HG03108 (cell line): ENCODE measurements at regions not wholly inside any gene's neighbourhood (a gene's known extent, or its start where the extent isn't known, plus 50 kb on each side); places are given as distances from the start of the nearest gene placed in this dataset.
A peak's percentile ranks its signal among the peaks of the same experiment; 100 is the strongest.

Experiments
- ATAC-seq: cut with Tn5 transposase; IDR thresholded peaks from one replicate; pipeline ENCODE4 v1.9.1; 2021; ENCODE audit warnings: moderate library complexity; ENCODE audit not compliant: unreplicated experiment

DNA sequence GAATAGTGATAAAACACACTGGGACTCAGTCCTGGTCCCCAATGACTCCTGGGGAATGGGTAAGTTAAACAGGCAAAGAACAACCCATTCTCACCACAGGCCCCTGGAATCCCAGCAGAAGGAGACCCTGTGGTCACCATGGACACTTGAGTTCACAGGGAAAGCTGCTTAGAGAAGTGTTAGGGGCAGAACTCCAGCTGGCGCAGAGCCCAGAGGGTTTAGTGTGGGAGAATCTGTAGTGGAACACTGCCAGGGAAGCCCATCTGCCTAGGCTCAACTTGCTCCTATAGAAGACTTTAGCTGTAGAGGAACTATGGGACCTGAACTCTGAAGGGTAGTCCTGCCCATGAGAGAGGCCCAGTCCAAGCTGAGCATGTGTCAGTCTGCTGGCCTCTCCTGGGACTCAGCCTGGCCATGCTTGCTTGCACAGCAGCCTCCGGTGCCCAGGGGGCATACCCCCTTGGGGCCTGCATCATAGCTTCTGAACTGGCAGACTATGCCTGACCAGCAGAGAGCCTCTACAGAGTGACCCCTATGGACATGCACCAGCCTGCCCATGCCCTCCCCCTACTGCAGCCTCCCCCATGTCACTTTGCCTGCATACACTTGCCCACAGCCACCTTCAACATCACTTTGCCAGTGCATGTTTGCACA, 343.5 kb downstream of the IDS start:
- ATAC-seq: no peak

DNA sequence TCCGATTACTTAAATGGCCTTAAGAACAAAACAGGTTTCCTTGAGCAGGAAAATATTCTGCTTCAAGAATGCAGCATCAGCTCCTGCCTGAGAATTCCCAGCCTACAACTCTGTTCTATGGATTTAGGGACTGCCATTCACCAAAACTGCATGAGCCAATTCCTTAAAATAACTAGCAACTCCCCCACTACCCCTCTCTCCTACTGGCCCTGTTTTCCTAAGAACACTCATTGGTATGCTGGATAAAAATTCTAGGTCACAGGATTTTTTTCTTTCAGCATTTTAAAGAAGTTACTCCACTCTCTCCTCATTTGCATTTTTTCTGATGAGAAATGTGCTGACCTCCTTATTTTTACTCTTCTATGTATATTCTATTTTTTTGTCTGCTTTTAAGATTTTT, 347.1 kb downstream of the IDS start:
- no peak for ATAC-seq

DNA sequence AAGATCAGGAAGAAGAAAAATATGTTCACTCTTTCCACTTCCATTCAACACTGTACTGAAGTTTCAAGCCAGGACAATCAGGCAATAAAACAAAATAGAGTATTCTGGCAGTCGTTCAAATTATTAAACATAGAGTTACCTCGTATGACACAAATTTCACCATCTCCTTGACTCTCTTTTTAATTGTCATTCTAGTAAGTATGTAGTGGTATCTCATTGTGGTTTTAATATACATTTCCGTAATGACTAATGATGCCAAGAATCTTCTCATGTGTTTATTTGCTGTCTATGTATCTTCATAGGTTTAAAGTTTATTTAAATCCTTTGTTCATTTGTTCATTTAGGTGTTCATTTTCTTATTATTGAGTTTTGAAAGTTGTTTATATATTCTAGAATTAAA, 352.2 kb downstream of the IDS start:
- ATAC-seq: no peak

DNA sequence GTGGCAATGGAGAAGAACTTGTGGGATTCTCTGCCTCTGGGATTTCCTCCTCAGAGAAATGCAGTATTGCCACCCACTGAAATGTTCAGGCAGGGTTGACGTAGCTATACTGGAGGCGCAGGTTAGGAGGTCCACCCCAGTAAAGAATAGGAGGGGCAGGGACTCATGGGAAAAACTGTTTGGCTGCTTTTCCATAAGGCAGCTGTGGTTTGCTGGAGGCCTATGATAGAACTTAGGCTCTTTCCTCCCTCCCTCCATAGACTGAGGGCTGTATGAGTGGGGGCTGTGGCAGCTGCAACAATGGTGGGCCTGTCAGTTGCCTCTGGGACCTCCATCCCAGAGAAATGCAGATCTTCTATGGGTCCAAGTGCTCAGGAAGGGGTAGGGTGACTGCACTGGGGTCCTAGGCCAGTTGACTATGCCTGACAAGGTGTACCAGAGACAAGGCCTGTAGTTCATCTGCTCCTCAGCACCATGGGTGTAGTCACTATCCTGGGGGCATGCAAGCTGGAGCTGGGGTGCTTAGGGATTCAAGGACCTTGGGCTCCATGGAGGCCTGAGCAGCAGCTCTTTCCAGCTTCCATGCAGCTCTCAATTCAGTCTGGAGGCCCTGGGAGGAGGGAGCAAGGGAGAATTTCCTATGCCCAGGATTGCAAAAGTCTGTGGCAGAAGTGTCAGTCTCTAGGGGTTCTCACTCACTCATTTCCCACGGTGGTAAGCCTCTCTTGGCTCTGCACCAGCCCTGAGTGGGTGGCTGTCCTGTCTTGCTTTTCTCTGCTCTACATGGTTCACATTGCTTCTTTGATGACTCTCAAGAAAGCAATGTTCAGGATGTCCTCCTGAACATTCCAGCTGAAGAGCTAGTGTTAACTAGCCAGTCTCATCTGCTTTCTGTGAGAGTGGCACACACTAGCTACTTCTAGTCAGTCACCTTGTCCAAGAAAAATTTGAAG, 353.0 kb downstream of the IDS start:
- ATAC-seq: no peak

DNA sequence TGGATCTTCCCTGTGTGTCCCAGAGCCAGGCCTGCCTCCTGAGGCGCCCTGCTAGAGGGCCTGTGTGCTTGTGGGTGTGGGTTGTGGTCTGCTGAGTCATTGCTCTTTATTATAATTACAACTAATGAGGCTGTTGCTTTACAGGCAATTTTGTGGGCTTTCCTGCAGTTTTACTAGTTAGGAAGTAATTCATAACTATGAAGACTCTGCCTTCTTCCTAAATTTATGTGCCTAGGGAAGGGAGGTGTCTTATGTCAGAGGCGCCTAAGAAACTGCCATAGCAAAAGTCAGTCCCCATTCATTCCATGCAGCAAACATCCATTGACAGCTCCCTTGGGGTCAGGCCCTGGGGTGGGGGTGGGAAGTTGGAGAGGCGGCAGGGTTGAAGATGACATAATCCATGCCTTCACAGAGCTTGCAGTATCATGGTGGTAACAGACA, 359.2 kb downstream of the IDS start:
- no peak for ATAC-seq

DNA sequence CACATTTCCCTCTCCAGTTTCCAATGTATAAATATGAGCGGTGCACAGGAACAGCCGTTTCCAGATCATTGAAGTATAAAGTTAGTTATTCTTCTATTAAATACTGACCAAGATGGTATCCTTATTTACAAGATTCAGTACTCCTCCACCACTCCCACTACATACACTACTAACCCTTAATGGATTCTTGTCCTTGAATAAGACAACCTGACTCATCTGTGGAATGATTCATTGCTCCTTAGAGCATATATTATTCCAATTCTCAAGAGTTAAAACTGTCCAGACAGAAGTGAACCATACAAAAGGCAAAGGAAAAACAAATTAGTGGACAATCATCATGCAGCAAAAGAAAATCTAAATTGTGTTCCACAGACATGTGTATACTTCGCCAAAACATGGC, 373.3 kb downstream of the IDS start:
- ATAC-seq: no peak

DNA sequence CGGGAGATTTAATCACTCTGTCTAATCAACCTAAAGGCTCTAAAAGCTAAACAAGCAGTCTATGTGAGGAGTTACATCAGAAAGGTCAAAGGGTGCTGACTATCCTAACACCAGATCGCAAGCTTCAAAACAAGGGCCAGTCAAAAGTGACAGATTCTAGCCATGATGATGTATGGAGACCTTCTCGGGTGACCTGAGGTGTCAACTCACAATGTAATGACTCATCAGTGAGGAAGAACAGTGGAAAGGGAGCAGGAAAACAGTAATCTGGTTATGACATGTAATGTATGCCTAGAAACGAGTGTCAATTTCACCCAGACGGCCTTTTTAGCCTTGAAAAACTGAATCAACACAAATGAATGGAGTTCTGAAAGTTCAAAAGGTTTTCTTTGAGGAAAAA, 375.3 kb downstream of the IDS start:
- no peak for ATAC-seq

DNA sequence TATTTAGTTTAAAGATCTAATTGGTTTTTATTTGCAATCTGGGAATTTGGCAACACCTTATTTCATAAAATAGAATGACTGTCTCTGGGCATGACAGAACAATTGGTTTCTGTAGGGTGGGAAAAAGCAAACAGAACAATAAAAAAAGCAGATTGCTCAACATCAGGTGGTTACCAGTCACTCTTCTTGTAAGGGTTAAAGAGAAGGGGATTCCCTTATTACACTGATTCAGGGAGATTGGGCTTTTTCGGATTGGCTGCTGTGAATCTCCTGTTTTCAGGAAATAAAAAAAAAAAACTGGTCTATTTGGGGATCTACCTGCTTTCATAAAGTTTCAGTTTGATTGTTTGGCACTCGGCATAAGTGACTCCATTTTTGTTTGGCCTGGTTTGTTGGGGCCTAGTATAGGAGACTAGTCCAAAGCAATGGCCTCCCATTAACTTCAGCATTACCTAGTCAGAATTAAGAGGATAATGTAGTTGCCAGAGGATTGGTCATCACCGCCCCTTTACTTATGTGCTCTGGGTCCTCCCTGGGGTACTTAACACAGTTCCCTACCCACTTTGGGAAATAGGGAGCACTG, 380.5 kb downstream of the IDS start:
- ATAC-seq: no peak

DNA sequence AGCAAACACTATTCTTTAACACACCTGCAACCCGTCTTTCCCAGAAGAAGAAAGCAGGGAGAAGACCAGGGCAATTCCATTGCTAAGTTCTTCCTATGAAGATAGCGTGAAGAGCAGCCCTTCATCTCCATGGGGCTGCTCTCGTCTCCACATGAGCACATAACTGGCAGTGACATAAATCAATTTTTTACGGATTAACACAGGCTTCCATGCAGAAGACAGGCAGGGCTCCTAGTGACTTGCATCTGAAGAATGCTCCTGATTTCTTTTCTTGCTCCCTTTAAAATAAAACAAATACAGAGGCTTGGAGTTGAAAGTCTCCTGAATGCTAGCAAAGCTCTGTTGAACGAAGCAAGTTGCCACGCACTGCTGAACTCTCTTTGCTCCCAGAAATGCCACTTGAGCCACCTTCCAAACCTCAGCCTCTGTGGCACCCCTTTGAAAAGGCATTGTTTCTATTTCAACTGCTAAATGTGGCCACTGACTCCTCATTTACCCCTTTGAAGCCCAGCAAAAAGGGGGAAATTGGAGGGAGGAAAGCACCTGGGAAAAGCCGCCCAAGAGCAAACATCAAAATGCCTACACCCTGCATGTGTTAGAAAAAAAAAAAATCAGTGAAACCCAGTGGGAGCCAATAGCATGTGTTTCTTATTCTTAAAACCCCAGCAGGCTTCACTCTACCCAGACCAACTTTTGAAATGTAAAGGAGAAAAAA, 383.7 kb downstream of the IDS start:
- no peak for ATAC-seq

DNA sequence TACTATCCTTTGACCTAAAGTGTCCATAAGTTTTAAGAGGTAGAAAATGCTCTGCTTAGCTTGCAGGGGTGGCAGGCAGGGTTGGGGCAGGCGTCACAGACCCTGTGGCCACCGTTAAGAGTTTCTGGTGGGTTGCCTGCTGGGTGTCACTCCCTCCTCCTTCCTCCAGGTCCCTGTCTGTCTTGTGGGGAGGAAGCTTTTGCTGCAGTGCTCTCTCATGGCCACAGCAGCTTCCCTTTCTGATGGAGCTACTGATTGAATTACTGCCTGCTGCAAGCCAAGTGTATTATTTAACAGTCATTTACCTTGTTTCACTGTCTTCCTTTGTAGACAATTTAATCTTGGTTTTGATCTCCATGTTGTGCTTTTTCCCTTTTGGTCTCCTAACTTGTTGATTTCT, 384.6 kb downstream of the IDS start:
- no peak for ATAC-seq

DNA sequence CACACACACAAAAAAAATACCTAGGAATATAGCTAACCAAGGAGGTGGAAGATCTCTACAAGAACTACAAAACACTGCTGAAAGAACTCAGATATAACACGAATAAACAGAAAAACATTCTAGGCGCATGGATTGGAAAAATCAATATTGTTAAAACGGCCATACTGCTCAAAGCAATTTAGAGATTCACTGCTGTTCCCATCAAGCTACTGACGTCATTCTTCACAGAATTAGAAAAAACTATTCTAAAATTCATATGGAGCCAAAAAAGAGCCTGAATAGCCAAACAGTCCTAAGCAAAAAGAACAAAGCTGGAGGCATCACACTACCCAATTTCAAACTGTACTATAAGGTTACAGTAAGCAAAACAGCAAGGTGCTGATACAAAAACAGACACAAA, 390.2 kb downstream of the IDS start:
- ATAC-seq: no peak

DNA sequence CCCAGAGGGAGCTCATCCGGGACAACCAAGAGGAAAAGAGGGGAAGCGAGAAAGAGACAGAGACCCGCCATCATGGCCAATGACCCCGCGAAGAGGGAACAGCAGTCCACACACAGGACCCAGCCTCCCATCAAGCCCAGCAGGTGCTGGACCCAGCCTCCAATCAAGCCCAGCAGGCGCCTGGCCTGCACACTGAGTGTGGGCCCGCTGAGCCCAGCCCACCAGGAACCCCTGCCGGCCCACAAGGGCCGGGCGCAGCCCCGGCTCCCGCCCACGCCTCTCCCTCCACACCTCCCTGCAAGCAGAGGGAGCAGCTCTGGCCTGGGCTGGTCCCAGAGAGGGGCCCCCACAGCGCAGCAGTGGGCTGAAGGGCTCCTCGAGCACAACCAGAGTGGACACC, 391.1 kb downstream of the IDS start:
- ATAC-seq: no peak

DNA sequence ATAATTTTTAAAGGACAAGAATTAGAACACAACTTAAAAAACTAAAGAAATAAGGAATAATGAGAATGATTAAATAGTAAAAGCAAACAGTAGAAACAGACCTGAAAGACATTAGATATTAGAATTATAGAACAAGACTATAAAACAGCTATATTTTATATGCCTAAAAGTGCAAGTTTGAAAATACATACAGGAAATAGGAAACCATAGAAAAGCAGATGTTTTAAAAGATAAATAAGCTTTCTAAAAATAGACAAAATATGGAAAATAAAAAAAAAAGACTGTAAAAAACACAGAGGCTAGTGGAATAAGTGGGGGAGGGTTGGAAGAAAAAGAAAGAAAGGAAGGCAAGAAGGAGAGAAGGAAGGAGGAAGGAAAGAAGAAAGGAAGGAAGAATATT, 407.3 kb downstream of the IDS start:
- ATAC-seq: no peak

DNA sequence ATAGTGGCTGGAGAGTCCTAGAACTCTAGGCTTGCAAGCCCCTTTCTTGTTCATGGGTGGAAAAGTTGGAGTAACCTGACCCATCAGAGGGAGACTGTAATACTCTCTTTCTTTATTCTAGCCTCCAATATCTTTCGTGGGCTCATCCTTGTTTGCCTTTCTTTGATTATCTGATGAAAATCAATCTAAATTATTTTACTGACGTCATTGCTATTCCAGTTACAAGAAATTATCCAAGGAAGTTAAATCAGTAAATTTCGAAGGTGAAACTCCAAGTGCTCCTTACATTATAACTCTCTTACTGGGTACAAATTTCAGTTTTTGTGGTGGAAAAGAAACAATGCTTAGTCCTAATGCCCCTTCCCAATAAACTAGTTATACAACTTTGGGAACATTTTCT, 412.9 kb downstream of the IDS start:
- ATAC-seq: no peak

DNA sequence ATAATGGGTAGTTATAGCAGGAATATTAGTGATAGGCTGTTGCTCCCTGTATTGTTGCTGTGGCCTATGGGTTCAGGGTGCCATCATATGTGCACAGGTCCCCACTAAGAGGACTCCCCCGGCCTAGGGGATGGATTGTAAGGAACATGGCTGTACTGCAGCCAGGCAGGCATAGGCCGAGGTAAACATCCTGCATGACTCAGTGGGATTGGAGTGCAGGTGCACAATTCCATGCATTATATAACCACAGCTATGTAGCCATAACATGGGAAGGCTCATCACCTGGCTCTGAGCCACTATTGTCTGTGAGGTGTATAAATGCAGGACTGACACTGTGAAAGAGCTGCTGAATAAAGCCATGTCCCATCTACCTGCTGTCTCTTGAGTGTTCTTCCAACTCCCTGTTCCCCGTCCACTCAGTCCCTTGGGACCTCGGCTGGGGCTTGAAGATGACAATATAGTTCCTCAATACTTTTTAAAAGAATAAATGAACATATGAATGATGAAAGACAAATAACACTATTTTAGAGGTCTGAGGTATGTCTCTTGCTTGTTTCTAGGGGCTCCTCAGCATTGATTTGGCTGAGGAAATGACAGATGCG, 425.2 kb downstream of the IDS start:
- no peak for ATAC-seq

DNA sequence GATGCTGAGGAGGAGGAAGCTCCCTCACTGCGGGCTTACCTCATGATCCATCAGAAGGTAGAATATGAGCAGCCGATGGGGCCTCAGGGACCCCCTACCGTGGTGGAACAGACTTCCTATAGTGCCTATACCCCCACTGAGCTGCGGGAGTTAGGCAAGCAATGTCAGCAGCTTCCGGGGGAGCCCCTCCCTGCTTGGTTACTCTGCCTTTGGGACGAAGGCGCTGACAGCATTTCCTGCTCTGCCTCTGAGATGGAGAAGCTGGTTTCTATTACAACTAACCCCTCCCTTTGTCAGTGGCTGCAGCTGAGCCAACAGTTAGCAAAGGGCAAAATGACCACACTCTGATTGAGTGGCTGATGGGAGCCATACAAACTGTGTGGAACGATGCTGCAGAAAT, 430.7 kb downstream of the IDS start:
- ATAC-seq: peak; percentile 81

DNA sequence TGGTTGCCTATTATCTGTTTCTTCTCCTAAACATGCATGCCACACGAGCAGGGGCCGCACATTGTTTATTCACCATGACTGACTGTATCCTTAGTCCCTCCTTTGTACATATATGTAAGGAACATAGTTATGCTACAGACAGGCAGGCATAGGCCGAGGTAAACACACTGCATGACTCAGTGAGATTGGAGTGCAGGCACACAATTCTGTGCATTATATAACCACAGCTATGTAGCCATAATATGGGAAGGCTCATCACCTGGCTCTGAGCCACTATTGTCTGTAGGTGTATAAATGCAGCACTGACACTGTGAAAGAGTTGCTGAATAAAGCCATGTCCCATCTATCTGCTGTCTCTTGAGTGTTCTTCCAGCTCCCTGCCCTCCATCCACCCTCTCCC, 431.6 kb downstream of the IDS start:
- no peak for ATAC-seq

DNA sequence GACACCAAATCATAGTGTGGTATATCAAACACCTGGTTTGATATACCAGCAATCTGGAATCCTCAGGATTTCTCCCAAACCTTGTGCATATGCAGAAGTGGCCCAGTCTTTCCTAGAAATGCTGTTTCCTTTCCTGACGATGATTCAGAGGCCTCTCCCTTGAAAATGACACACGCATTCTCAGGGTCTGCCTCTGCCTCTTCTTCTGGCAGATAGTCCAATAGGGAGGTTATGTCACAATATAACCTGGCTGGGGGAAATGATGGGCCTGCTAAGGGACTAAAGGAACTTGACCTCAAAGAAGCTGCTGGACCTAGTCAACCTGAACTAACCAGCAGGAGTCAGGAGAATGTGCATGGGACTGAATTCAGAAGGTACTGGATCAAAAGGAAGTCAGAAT, 435.2 kb downstream of the IDS start:
- ATAC-seq: no peak

DNA sequence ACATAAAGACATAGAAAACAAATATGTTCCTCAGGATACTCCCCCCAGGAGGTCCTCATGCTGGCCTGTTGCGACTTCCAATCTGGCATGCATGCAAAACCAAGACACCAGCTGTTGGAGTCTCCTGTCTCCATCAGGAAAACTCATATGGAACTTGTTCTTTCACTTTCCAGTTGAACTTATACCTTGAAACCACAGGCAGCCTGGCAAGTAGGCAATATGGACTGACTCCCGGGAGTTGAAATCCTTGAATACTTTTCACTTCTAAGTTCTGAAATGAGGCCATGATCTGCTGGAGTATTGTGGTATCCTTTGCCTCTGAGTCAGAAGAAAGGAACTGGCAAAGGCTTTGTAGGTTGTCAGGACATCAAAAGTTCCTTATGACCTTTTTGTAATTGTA, 444.2 kb downstream of the IDS start:
- no peak for ATAC-seq
